ENCODE measurements at regions not wholly inside any gene's neighbourhood (a gene's known extent, or its start where the extent isn't known, plus 50 kb on each side); places are given as distances from the start of the nearest gene placed in this dataset.
"Not testable (repeated sequence)": the region's sequence is repeated elsewhere in the genome, so short reads cannot be mapped to it uniquely, and the experiment has no call there.

DNA sequence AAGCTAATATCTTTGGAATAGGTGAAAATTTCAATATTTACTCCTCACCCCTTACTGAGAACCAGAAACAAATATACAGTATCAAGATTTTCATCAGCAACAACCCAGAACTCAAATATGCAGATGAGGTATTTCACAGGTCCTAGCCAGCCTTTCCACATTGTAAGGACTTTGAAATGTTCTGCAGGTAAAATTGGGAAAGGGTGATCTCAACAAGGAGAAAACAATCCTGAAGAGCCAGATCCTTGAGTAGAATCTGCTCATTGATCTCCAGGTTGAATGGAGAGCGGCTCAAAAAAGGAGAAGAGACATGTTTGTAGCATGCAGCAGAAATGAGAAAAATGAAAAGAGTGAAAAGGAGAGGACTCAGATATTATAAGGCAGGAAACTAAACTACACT is 493.3 kb upstream of the NAALADL2 start:
- Histone ChIP-seq H3K9me2 (no peaks in the 10 kb centered on the region), H3K36me3 (replicated peaks in 1 of 2; ENCODE audit: control insufficient read depth in 1 of 2, insufficient read depth in 2 of 2, low read length in 1 of 2) (no peaks in the 10 kb centered on the region), H3K4me2 (no peak overlapping the region), H3K9ac (no peak overlapping the region), H3K4me1 (ENCODE audit: control insufficient read depth in 1 of 2, insufficient read depth in 2 of 2, low read depth in 1 of 2, low read length in 1 of 2) (no peaks in the 10 kb centered on the region), H4K20me1 (ENCODE audit: insufficient read depth) (no peaks in the 10 kb centered on the region), H3K27me3 (ENCODE audit: insufficient read depth) (no peaks in the 10 kb centered on the region), H3K27ac (ENCODE audit: low read depth in 2 of 2, low read length in 1 of 2) (no peak overlapping the region), H3K79me2 (ENCODE audit: insufficient read depth) (no peaks in the 10 kb centered on the region), H3F3A (replicated peaks; ENCODE audit: insufficient read depth) (no peaks in the 10 kb centered on the region), H2AFZ (ENCODE audit: low read depth) (no peak overlapping the region), H3K4me3 (ENCODE audit: low read depth in 2 of 2, low read length in 1 of 2) (no peak overlapping the region), H3K9me3 (no peaks in the 10 kb centered on the region)
- ChIA-PET CTCF (no interaction called here), POLR2A (no interaction called here)
- TF ChIP-seq SMC3 (IDR thresholded peaks at IDR 0.05; ENCODE audit: low read depth, low read length), result no peak
- no peak for TF ChIP-seq ELF1 (IDR thresholded peaks at IDR 0.05)
- no peak for TF ChIP-seq RAD21 (IDR thresholded peaks at IDR 0.05; ENCODE audit: low read length)
- TF ChIP-seq FOSL2 (IDR thresholded peaks at IDR 0.05; ENCODE audit: borderline replicate concordance, low read depth), result no peak
- no peak for TF ChIP-seq EZH2phosphoT487 (IDR thresholded peaks at IDR 0.05; ENCODE audit: borderline replicate concordance, low read depth)
- TF ChIP-seq MEF2A (IDR thresholded peaks at IDR 0.05; ENCODE audit: borderline replicate concordance, low read depth), result no peak
- TF ChIP-seq POLR2AphosphoS5 (IDR thresholded peaks at IDR 0.05; ENCODE audit: low read depth, low read length), result no peak
- no peak for TF ChIP-seq CHD2 (IDR thresholded peaks at IDR 0.05; ENCODE audit: low read length, partially characterized antibody)
- TF ChIP-seq RFX5 (IDR thresholded peaks at IDR 0.05; ENCODE audit: low read length), result no peak
- TF ChIP-seq SIN3A (IDR thresholded peaks at IDR 0.05; ENCODE audit: borderline replicate concordance, low read depth, low read length), result no peak
- TF ChIP-seq TEAD4 (IDR thresholded peaks at IDR 0.05; ENCODE audit: borderline replicate concordance, insufficient read depth), result no peak
- no peak for DNase-seq
- WGBS (ENCODE audit: low lambda C conversion rate), result 80% methylated on average over 1 of the region's 1 CpG

DNA sequence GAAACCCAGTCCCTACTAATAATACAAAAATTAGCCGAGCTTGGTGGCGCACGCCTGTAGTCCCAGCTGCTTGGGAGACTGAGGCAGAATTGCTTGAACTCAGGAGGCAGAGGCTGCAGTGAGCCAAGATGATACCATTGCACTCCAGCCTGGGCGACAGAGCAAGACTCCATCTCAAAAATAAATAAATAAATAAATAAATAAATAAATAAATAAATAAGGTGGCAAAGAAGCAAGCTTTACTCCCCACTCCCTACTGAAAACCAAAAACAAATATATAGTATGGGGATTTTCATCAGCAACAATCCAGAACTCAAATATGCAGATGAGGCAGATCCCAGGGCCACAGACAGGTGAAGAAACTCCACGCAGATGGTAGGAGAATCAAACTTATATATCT is 492.2 kb upstream of the NAALADL2 start:
- CTCF ChIA-PET, result interaction anchor here (1.1 kb wide), 1 partner anchor 165 kb away, joined by 3 read pairs; no protein-coding TSS in a partner anchor
- H4K20me1 ChIP-seq (ENCODE audit: insufficient read depth); H3K36me3 ChIP-seq (replicated peaks in 1 of 2; ENCODE audit: control insufficient read depth in 1 of 2, insufficient read depth in 2 of 2, low read length in 1 of 2); H3K79me2 ChIP-seq (ENCODE audit: insufficient read depth); H3K4me3 ChIP-seq (ENCODE audit: low read depth in 2 of 2, low read length in 1 of 2); H3K4me2 ChIP-seq; POLR2A ChIA-PET; H3K9ac ChIP-seq; H3F3A ChIP-seq (replicated peaks; ENCODE audit: insufficient read depth); H3K9me2 ChIP-seq; H3K4me1 ChIP-seq (ENCODE audit: control insufficient read depth in 1 of 2, insufficient read depth in 2 of 2, low read depth in 1 of 2, low read length in 1 of 2); H3K27ac ChIP-seq (ENCODE audit: low read depth in 2 of 2, low read length in 1 of 2); H2AFZ ChIP-seq (ENCODE audit: low read depth); H3K9me3 ChIP-seq; H3K27me3 ChIP-seq (ENCODE audit: insufficient read depth); DNase-seq: not testable (repeated sequence)
- 60% methylated on average over 5 of the region's 5 CpGs for WGBS (ENCODE audit: low lambda C conversion rate)

DNA sequence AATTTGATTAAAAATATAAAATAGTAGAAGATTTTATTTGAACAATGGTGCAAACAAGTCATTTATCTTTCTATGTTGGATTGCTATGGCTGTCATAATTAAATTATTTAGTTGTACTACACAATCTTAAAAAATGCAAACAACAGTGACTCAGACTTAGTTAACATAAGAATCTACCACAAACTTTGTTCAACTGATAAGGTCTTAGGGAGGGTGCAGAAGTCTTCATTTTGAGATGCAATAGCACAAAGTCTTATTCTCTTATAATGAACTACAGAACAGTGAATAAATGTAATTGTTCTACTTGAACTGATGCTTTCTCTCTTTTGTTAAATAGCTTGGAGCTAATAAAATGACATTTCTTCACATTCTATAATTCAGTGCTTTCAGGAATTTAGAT is 482.8 kb upstream of the NAALADL2 start:
- no peaks in the 10 kb centered on the region for H3K79me2 ChIP-seq (ENCODE audit: insufficient read depth)
- no peaks in the 10 kb centered on the region for H3K36me3 ChIP-seq (replicated peaks in 1 of 2; ENCODE audit: control insufficient read depth in 1 of 2, insufficient read depth in 2 of 2, low read length in 1 of 2)
- ChIA-PET POLR2A (no interaction called here), CTCF (no interaction called here)
- H3K27me3 ChIP-seq (ENCODE audit: insufficient read depth), result no peaks in the 10 kb centered on the region
- no peak for DNase-seq
- no peak overlapping the region for H2AFZ ChIP-seq (ENCODE audit: low read depth)
- no peaks in the 10 kb centered on the region for H3K4me1 ChIP-seq (ENCODE audit: control insufficient read depth in 1 of 2, insufficient read depth in 2 of 2, low read depth in 1 of 2, low read length in 1 of 2)
- no peaks in the 10 kb centered on the region for H3K9me3 ChIP-seq
- no peak overlapping the region for H3K9ac ChIP-seq
- no peaks in the 10 kb centered on the region for H3F3A ChIP-seq (replicated peaks; ENCODE audit: insufficient read depth)
- no peaks in the 10 kb centered on the region for H4K20me1 ChIP-seq (ENCODE audit: insufficient read depth)
- H3K27ac ChIP-seq (ENCODE audit: low read depth in 2 of 2, low read length in 1 of 2), result no peak overlapping the region
- no peak overlapping the region for H3K4me3 ChIP-seq (ENCODE audit: low read depth in 2 of 2, low read length in 1 of 2)
- TF ChIP-seq POLR2AphosphoS5 (IDR thresholded peaks at IDR 0.05; ENCODE audit: low read depth, low read length) (no peak), GABPA (IDR thresholded peaks at IDR 0.05; ENCODE audit: low read depth) (no peak)
- TF ChIP-seq, protein P1, sequence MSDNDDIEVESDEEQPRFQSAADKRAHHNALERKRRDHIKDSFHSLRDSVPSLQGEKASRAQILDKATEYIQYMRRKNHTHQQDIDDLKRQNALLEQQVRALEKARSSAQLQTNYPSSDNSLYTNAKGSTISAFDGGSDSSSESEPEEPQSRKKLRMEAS (IDR thresholded peaks at IDR 0.05; ENCODE audit: low read depth), result no peak
- TF ChIP-seq, protein P2, sequence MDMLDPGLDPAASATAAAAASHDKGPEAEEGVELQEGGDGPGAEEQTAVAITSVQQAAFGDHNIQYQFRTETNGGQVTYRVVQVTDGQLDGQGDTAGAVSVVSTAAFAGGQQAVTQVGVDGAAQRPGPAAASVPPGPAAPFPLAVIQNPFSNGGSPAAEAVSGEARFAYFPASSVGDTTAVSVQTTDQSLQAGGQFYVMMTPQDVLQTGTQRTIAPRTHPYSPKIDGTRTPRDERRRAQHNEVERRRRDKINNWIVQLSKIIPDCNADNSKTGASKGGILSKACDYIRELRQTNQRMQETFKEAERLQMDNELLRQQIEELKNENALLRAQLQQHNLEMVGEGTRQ (IDR thresholded peaks at IDR 0.05; ENCODE audit: borderline replicate concordance, low read depth, low read length), result no peak
- H3K9me2 ChIP-seq, result no peaks in the 10 kb centered on the region; the same call in 1 of the 2 replicates
- H3K4me2 ChIP-seq, result no peak overlapping the region
